NCI-H1105 treated with DMSO at 0.1 percent for 48 hours (cell line): ENCODE measurements at regions not wholly inside any gene's neighbourhood (a gene's known extent, or its start where the extent isn't known, plus 50 kb on each side); places are given as distances from the start of the nearest gene placed in this dataset.
A peak's percentile ranks its signal among the peaks of the same experiment; 100 is the strongest.
"Not testable (repeated sequence)": the region's sequence is repeated elsewhere in the genome, so short reads cannot be mapped to it uniquely, and the experiment has no call there.

Source experiments
- DNase-seq: peaks from one replicate; lab custom pipeline; 2025; lab: John Stamatoyannopoulos, UW

DNA sequence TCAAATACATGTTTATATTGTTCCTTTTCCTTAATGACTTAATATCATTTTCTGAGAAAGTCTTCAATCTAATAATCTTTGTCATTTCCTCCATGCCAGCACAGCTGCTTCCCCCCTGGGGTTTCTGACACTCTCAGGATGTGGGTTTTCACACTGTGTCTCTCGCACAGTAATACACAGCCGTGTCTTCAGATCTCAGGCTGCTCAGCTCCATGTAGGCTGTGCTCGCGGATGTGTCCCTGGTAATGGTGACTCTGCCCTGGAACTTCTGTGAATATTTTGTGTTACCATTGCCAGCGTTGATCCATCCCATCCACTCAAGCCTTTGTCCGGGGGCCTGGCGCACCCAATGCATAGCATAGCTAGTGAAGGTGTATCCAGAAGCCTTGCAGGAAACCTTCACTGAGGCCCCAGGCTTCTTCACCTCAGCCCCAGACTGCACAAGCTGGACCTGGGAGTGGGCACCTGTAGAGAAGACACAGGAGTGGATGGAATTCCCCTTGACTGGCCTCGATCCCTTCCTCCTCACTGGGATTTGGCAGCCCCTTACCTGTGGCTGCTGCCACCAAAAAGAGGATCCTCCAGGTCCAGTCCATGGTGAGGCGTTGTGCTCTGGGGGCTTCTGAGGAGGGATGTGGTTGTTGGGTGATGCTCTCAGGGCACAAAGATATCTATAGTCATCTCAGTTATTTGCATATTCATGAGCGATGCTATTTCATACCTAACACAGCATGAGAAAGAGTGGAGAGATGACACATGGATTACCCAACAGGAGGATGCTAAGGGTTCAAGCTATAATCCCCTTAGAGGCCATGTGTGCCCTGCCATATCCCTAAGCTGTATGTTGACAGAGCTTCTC is 478.8 kb downstream of the TMEM121 start:
- DNase-seq, result not testable (repeated sequence)

DNA sequence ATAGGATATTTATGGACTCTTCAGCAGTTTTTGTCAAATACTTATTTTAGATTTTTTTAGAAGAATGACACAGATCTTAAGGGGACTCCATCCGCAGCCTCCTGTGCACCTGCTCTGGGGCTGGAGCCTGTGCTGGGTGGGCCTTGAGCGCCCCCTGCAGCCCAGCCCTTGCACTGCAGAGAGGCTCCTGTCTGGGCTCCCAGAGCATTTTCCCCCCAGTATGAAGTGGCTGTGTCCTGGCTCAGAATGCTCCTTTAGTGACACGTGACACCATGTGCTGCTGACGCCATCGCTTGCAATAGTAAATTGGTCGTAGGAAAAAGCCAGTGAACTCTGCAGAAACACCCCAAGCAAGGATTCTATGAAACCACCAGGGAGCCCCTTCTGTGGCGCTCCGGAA is 479.7 kb downstream of the TMEM121 start:
- peak; percentile 8 for DNase-seq

DNA sequence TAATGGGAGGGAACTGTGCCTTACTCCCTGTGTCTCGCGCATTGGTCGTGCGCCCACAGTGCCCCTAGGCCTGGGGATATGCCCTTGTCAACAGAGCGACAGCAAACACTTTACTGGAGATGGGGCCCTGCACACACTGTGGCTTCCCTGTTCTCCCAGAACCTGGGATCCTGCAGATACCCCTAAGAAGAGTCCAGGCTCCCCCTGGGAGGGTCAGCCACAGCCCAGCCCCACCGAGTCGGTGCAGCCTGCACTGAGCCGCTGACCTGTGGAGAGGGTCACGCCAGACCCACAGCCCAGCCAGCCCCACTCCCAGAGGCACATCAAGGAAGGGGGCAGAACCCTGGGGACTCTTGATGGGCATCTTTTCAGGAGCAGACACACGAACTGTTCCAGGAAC is 480.3 kb downstream of the TMEM121 start:
- not testable (repeated sequence) for DNase-seq

DNA sequence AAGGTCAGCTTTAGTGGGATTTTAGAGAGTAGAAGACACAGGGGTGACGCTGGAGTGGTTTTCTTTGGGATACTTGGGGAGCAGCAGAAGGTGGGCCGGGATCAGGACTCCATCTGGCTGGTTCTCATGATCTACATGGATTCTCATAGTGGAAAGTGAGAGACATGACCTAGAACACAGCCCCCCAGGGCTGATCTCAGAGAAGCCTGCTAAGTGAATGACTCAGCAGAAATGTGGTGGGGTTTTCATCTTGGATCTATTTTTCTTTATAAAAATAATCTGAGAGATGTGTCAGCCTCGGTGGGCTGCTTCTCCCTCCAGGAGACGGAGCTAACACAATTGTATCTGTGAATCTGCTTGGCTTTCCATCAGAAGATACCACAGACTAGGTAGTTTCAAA is 484.4 kb downstream of the TMEM121 start:
- no peak for DNase-seq

DNA sequence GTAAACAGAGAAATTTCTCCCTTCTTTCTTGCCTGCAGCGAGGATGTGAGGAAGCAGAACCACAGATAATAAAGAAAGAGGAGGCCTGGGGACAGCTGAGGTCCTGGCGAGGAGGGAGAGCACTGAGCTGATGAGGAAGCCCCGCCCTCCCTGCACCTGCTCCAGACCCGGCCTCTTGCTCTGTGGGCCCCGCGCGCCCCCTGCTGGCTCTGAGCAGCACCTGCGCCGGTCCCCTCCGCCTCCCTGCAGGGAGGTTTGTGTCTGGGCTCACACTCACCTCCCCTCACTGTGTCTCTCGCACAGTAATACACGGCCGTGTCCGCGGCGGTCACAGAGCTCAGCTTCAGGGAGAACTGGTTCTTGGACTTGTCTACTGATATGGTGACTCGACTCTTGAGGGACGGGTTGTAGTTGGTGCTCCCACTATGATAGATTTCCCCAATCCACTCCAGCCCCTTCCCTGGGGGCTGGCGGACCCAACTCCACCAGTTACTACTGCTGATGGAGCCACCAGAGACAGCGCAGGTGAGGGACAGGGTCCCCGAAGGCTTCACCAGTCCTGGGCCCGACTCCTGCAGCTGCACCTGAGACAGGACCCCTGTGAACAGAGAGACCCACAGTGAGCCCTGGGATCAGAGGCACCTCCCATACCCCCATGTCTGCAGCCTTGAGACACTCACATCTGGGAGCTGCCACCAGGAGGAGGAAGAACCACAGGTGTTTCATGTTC is 485.4 kb downstream of the TMEM121 start:
- DNase-seq, result peak; percentile 16

DNA sequence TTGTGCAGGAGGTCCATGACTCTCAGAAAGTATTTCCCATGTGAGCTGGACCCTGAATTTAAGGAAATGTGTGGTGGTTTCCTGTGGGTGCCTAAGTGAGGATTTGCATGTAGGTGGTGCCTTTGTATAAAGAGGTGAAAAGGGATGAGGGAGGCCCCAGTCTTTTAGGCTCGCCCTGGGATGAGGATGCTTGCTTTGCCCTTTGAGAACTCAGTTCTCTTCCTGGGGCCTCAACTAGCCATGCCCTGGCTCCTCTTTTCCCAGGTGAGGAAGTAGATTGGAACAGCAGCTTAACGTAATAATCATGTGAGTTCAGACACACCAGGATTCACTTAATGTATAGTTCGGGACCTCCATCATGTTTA is 486.0 kb downstream of the TMEM121 start:
- DNase-seq, result not testable (repeated sequence)

DNA sequence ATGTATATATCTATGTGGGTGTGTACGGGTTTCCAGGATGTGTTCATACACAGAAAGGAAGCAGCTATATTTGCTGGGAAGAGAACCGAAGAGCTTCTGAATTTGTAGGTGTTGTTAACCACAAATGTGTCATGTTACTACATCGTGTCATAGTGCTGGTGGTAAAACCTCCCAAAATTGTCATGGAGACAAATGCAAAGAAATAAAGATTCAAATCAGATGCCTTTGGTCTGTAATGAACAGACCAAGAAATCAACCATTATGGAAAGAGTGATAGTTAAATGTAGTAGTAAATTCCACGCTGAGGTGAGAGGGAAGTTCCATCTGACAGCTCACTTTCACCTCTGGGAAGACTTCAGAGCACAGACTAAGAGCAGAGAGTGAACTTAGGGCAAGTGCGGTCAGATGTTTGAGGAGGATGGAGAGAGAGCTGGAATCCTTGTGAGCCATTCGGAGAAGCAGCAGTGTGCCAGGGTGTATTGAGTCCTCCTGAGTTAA is 487.5 kb downstream of the TMEM121 start:
- no peak for DNase-seq

DNA sequence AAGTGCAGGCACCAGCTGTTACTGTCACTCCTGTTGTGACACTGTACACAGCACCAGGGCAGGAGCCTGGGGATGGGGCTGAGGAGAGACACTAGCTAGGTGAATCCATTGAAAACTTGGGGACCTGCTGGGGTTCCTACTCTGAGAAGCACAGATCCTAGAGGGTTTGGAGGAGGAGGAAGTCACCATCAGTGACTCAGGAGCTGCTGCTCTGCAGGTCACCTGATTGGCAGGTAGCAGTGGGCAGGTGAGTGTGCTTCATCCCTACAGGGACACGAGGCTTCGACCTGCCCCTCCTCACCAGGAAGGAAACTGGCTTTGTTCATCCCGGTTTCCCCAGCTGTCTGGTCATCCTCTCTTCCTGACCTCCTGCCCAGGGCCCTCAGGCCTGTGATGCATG is 491.6 kb downstream of the TMEM121 start:
- not testable (repeated sequence) for DNase-seq

DNA sequence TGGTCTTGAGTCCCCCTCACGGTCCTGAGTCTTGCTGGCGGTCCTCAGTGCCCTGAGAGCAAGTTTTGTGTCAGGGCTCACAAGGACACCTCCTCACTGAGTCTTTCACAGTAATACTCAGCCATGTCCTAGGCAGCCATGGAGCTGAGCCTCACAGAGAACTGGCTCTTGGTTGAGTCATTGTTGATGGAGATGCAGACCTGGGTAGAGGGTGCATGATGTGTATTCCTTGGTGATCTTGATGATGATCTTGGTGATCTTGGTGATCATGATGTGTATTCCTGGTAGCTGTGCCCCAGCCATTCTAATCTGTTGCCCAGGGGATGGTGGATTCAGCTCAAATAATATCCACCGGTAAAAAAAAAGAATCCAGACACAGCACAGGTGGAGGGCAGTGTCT is 495.4 kb downstream of the TMEM121 start:
- no peak for DNase-seq

DNA sequence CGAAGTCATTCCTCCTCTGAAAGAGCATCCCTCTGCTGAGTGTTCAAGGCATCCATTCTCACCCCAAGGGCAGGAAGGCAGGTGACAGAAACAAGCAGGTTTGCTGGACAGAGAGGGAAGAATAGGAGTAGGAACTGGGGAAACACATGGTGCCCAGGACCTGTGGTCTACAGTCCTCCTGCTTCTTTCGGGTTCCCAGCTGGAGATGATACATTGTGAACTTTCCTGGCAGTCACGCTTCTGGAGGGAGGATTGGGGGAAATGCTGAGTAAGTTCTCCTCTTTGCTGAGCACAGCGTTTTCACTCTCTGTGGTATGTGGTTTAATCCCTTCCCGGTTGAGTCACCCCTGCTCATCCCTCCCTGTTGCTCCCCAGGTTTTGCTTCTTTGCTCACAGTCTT is 496.3 kb downstream of the TMEM121 start:
- DNase-seq, result not testable (repeated sequence)

DNA sequence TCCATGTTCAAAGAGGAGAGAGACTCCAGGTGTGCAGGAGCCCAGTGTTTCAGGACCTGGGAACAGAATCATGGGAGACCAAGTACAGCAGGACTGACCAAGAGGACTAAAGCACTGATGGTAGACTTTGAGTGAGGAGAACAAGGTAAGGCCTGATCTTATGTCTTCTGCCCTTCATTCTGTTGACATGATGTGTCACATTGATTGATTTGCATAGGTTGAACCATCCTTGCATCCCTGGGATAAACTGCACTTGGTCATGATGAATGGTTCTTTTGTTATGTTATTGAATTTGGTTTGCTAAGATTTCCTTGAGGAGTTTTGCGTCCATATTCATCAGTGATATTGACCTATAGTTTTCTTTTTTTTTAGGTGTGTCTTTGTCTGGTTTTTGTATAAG is 497.0 kb downstream of the TMEM121 start:
- DNase-seq, result no peak

DNA sequence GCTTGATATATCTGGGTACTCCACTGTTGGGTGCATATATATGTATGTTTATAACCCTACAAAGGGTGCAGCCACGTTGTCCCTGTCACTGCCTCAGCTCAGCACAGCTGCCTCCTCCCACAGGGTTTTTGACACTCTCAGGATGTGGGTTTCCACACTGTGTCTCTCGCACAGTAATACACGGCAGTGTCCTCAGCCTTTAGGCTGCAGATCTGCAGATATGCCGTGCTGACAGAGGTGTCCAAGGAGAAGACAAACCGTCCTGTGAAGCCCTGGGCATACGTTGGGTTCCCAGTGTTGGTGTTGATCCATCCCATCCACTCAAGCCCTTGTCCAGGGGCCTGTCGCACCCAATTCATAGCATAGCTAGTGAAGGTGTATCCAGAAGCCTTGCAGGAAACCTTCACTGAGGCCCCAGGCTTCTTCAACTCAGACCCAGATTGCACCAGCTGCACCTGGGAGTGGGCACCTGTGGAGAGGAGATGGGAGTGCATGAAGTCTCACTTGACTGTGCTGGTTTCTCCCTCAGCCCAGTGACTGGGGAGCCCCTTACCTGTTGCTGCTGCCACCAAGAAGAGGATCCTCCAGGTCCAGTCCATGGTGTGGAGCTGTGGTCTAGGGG is 498.7 kb downstream of the TMEM121 start:
- DNase-seq, result no peak

DNA sequence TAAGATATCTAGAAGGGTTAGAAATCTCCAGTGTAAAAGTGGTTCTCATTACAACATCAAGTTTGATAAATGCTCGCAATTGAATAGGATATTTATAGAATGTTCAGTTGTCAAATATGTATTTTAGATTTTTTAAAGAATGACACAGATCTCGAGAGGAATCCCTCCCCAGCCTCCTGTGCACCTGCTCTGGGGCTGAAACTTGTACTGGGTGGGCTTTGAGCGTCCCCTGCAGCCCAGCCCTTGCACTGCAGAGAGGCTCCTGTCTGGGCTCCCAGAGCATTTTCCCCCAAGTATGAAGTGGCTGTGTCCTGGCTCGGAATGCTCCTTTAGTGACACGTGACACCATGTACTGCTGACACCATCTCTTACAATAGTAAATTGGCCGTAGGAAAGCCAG is 499.6 kb downstream of the TMEM121 start:
- DNase-seq, result no peak

DNA sequence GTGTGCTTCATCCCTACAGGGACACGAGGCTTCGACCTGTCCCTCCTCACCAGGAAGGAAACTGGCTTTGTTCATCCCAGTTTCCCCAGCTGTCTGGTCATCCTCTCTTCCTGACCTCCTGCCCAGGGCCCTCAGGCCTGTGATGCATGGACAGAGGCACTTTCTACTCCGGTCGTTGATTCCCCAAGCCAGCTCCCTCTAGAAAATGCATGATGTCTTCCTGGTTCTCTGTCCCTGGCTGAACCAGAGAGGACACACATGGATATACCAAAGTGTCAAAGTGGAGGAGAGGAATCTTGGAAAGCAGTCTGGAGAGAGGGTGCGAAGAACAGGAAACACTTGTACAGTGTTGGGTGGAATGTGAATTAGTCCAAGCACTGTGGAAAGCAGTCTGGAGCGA is 501.4 kb downstream of the TMEM121 start:
- DNase-seq, result not testable (repeated sequence)

DNA sequence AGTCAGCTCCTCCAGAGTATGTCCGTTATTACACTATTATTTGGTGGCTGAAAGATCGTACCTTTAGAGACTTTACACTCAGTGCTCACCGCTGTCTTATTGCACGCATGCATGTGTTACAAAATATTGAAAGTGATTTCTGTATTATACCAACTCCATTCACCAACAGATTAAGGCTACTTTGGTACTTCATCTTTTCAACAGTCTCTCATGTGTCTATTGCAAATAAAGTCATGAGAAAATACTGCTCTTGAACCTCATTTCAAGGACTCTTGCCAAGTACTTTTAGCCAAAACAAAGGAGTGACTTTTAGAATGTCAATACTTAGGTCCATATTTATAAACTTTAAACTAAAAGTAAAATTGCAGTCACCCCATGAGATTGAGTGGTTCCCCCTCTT is 503.6 kb downstream of the TMEM121 start:
- no peak for DNase-seq

DNA sequence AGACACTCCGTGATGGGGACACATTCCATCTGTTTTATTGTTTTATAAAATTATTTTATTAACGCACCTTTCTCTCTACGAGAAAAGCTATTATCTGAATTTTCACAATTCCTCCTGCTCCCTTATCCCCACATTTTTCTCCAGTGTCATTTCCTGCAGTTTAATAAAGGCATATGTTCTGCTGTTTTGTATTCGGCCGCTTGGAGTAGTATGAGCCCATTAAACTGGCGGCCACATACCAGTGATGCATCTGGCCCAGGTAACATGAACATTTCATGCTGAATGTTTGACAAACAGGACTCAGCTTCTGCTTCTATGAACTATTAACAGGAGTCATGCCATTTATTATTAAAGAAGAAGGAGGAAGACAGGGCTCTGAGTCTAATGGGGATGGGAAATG is 511.0 kb downstream of the TMEM121 start:
- DNase-seq, result no peak

DNA sequence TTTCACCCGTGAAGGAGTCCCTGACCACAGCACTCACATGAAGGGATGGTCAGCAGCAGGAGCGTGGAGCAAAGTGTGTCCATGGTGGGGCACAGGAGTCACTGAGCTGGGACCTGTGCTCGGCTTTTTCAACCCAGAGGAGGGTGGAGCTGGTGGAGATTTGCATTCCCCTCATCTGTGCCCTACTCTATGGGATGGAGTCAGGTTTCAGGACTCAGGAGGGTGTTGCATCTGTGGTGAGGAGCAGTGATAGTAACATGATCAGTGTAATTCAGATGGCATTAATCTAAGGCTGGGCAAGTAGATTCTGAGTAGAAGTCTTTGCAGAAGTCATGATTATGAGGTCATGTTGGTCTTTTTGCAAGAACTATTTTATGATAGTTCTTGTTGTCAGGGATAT is 511.9 kb downstream of the TMEM121 start:
- DNase-seq, result no peak

DNA sequence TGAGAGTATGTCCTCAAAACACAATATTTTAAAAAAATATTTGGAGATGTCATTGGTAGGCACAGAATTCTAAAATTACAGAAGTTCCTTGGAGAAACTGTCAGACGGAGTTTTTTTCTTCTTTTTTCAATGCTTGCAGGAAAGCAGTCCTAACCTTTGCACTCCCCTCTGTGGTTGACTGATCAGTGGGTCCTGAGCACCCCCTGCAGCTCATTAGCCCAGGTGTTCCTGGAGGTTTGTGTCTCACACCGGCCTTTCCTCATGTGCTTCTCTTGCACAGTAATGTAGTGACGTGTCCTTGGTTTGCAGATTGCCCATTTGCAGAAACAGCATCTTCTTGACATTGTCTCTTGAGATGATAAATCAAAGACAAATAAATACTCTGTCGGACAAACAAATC is 513.0 kb downstream of the TMEM121 start:
- DNase-seq, result no peak

DNA sequence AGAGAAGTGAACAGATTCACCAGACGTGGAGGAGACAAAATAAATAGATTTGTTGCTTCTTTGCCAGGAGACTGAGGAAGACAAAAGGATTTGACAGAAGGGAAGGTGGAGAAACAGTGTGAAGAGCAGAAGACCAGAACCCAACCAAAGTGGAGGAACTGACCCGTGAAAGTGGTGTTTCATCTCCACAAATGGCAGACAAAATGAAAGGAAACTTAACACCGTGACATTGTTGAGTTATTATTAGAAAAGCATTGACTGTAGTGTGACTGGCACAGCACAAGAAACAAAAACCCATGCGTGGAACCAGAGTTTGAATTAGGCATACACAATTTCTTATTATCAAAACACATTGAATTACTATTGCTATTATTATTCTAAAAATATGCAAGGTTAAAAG is 518.1 kb downstream of the TMEM121 start:
- no peak for DNase-seq

DNA sequence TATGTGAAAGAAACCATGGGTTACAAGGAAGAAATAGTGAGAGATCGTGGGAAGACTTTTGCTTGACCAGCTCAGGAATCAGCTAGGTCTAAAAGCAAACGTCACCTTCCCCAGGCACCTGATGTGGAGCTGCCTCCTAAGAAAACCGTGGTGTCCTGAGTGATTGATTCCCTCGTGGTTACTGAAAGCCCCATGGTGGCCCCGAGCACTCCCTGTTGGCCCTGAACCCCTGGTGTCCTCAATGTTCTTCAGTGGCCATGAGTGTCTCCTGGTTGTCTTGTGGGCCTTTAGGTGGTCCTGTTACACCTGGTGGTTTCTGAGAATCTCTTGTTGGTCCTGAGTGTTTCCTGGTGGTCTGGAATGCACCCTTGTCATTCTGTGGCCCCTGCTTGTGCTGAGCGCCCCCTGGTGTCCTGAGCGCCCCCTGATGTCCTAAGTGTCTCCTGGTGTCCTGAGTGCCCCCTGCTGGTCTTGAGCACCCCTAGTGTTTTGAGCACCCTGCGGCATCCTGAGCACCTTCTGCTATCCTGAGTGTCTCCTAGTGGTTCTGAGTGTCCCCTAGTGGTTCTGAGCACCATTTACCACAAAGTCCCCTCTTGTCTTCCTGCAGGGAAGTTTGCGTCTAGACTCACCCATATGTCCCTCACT is 518.7 kb downstream of the TMEM121 start:
- no peak for DNase-seq

DNA sequence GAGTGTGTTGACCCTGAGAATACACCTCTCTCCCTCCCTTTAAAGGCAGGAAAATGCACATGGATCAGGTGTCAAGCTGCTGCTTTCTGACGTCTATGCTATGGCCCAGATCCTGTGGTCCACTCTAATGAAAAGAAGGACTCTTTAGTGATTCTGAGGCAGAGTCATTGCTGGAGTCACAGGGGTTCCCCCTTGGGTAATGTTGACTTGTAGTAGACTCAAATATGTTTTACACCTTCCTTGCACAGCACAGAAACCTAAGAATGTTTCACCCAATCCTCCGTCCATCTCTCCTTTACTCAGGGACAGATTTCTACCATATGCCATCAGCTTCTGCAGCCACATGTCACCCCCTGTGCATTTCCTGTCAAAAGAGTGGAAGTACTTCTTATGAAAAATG is 525.4 kb downstream of the TMEM121 start:
- no peak for DNase-seq

DNA sequence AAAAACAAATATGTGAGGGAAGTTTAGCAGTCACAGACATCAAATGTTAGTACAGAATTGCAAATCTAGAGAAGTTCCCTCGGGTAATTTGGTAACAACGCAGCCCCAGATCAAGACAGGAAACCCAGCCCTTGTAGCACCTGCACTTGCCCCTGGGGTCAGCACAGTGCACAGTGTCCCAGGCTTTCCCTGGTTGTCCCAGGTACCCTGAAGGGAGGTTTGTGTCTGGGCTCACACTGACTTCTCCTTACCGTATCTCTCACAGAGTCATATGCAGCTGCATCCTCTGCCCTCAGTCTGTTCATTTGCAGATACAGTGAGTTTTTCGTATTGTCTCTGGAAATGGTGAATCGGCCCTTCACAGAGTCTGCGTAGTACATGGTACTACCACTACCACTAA is 528.9 kb downstream of the TMEM121 start:
- DNase-seq, result no peak
